ENCODE measurements at regions not wholly inside any gene's neighbourhood (a gene's known extent, or its start where the extent isn't known, plus 50 kb on each side); places are given as distances from the start of the nearest gene placed in this dataset.

- no peak for DNase-seq
These were observed 203.2 kb upstream of the USP24 start for GRCh38 chr1:55418208-55419000.

- DNase-seq, result no peak
These were observed 201.1 kb upstream of the USP24 start for GRCh38 chr1:55416164-55416842.

GRCh38 chr1:55413286-55413685 lies 198.1 kb upstream of the USP24 start:
- no peak for DNase-seq

GRCh38 chr1:55412060-55412459 lies 196.9 kb upstream of the USP24 start:
- no peak for DNase-seq

GRCh38 chr1:55402671-55403464 lies 187.7 kb upstream of the USP24 start:
- DNase-seq, result no peak

GRCh38 chr1:55402142-55402541 lies 187.0 kb upstream of the USP24 start:
- DNase-seq, result no peak

- DNase-seq, result no peak
These were observed 185.3 kb upstream of the USP24 start for GRCh38 chr1:55400508-55400907.

GRCh38 chr1:55399346-55399745 lies 184.2 kb upstream of the USP24 start:
- DNase-seq, result no peak

- DNase-seq, result no peak
These were observed 181.3 kb upstream of the USP24 start for GRCh38 chr1:55396381-55396891.

- DNase-seq, result no peak
These were observed 173.8 kb upstream of the USP24 start for GRCh38 chr1:55388960-55389359.

GRCh38 chr1:55387145-55387544 lies 172.0 kb upstream of the USP24 start:
- DNase-seq, result no peak

- no peak for DNase-seq
These were observed 171.3 kb upstream of the USP24 start for GRCh38 chr1:55386456-55386855.

- DNase-seq, result no peak
These were observed 170.3 kb upstream of the USP24 start for GRCh38 chr1:55385402-55386018.

GRCh38 chr1:55384637-55385036 lies 169.5 kb upstream of the USP24 start:
- no peak for DNase-seq

GRCh38 chr1:55382806-55383305 lies 167.7 kb upstream of the USP24 start:
- DNase-seq, result no peak

GRCh38 chr1:55381983-55382382 lies 166.8 kb upstream of the USP24 start:
- no peak for DNase-seq

- DNase-seq, result no peak
These were observed 166.3 kb upstream of the USP24 start for GRCh38 chr1:55381491-55381890.

GRCh38 chr1:55380355-55380970 lies 165.3 kb upstream of the USP24 start:
- no peak for DNase-seq

GRCh38 chr1:55378582-55378981 lies 163.4 kb upstream of the USP24 start:
- DNase-seq, result no peak

- DNase-seq, result no peak
These were observed 161.7 kb upstream of the USP24 start for GRCh38 chr1:55376897-55377296.

GRCh38 chr1:55375617-55376258 lies 160.6 kb upstream of the USP24 start:
- DNase-seq, result peak; percentile 12

All from NCI-H748 treated with DMSO at 0.1 percent for 48 hours (cell line).